PC-9 (cell line): ENCODE measurements at regions not wholly inside any gene's neighbourhood (a gene's known extent, or its start where the extent isn't known, plus 50 kb on each side); places are given as distances from the start of the nearest gene placed in this dataset.

Experiments
- CTCF ChIP-seq: fragments of 200-600 bp; sonication (generic); conservative IDR thresholded peaks from 2 replicates; pipeline ENCODE4 v1.6.1; 2017; ENCODE audit warnings: mixed run types, antibody characterized with exemption, mild to moderate bottlenecking, moderate library complexity
- EZH2 ChIP-seq: fragments of 200-600 bp; sonication (generic); IDR thresholded peaks from 2 replicates; pipeline ENCODE4 v1.8.0; 2017; ENCODE audit warnings: antibody characterized with exemption, low read depth

- TF ChIP-seq CTCF (no peak), EZH2 (no peak)
Measured at GRCh38 chr12:28698553-28698952, 450.5 kb upstream of the FAR2 start.
